ENCODE measurements at regions not wholly inside any gene's neighbourhood (a gene's known extent, or its start where the extent isn't known, plus 50 kb on each side); places are given as distances from the start of the nearest gene placed in this dataset.

- TF ChIP-seq CTCF (IDR thresholded peaks at IDR 0.05; ENCODE audit: poor library complexity, severe bottlenecking) = no peak
- H3K9me3 ChIP-seq (ENCODE audit: severe bottlenecking) = no peaks in the 10 kb centered on the region
- ATAC-seq (ENCODE audit: low read depth) (no peak), DNase-seq (ENCODE audit: low spot score) (no peak)
- H3K4me3 ChIP-seq (ENCODE audit: severe bottlenecking) = no peak overlapping the region
- no peak overlapping the region for H3K27ac ChIP-seq (ENCODE audit: poor library complexity, severe bottlenecking)
- no peaks in the 10 kb centered on the region for H3K27me3 ChIP-seq (ENCODE audit: insufficient read depth, poor library complexity, severe bottlenecking)
- no peaks in the 10 kb centered on the region for H3K4me1 ChIP-seq (ENCODE audit: insufficient read depth, poor library complexity, severe bottlenecking)
- no peaks in the 10 kb centered on the region for H3K36me3 ChIP-seq (ENCODE audit: low read depth)
Measured at GRCh38 chr10:70977625-70978024, 89.3 kb upstream of the PCBD1 start.

GRCh38 chr10:70978181-70978580, 89.8 kb upstream of the PCBD1 start:
- DNase-seq (ENCODE audit: low spot score) (no peak), ATAC-seq (ENCODE audit: low read depth) (no peak)
- Histone ChIP-seq H3K27ac (ENCODE audit: poor library complexity, severe bottlenecking) (no peak overlapping the region), H3K9me3 (ENCODE audit: severe bottlenecking) (no peaks in the 10 kb centered on the region), H3K4me1 (ENCODE audit: insufficient read depth, poor library complexity, severe bottlenecking) (no peaks in the 10 kb centered on the region), H3K4me3 (ENCODE audit: severe bottlenecking) (no peak overlapping the region), H3K36me3 (ENCODE audit: low read depth) (no peaks in the 10 kb centered on the region), H3K27me3 (ENCODE audit: insufficient read depth, poor library complexity, severe bottlenecking) (no peaks in the 10 kb centered on the region)
- TF ChIP-seq CTCF (IDR thresholded peaks at IDR 0.05; ENCODE audit: poor library complexity, severe bottlenecking) = no peak

GRCh38 chr10:70978816-70979480, 90.6 kb upstream of the PCBD1 start:
- no peak for ATAC-seq (ENCODE audit: low read depth)
- H3K27ac ChIP-seq (ENCODE audit: poor library complexity, severe bottlenecking) = no peak overlapping the region
- no peaks in the 10 kb centered on the region for H3K9me3 ChIP-seq (ENCODE audit: severe bottlenecking)
- H3K27me3 ChIP-seq (ENCODE audit: insufficient read depth, poor library complexity, severe bottlenecking) = no peaks in the 10 kb centered on the region
- H3K4me1 ChIP-seq (ENCODE audit: insufficient read depth, poor library complexity, severe bottlenecking) = no peaks in the 10 kb centered on the region
- no peak for DNase-seq (ENCODE audit: low spot score)
- H3K4me3 ChIP-seq (ENCODE audit: severe bottlenecking) = no peak overlapping the region
- no peak for TF ChIP-seq CTCF (IDR thresholded peaks at IDR 0.05; ENCODE audit: poor library complexity, severe bottlenecking)
- H3K36me3 ChIP-seq (ENCODE audit: low read depth) = no peaks in the 10 kb centered on the region

- no peaks in the 10 kb centered on the region for H3K9me3 ChIP-seq (ENCODE audit: severe bottlenecking)
- no peaks in the 10 kb centered on the region for H3K4me1 ChIP-seq (ENCODE audit: insufficient read depth, poor library complexity, severe bottlenecking)
- no peaks in the 10 kb centered on the region for H3K36me3 ChIP-seq (ENCODE audit: low read depth)
- H3K27ac ChIP-seq (ENCODE audit: poor library complexity, severe bottlenecking) = no peak overlapping the region
- no peak for DNase-seq (ENCODE audit: low spot score)
- TF ChIP-seq CTCF (IDR thresholded peaks at IDR 0.05; ENCODE audit: poor library complexity, severe bottlenecking) = no peak
- no peak for ATAC-seq (ENCODE audit: low read depth)
- H3K4me3 ChIP-seq (ENCODE audit: severe bottlenecking) = no peak overlapping the region
- H3K27me3 ChIP-seq (ENCODE audit: insufficient read depth, poor library complexity, severe bottlenecking) = no peaks in the 10 kb centered on the region
Measured at GRCh38 chr10:70980687-70981086, 92.3 kb upstream of the PCBD1 start.

GRCh38 chr10:70981171-70981836, 92.9 kb upstream of the PCBD1 start:
- no peaks in the 10 kb centered on the region for H3K36me3 ChIP-seq (ENCODE audit: low read depth)
- DNase-seq (ENCODE audit: low spot score) (no peak), ATAC-seq (ENCODE audit: low read depth) (no peak)
- no peaks in the 10 kb centered on the region for H3K9me3 ChIP-seq (ENCODE audit: severe bottlenecking)
- no peaks in the 10 kb centered on the region for H3K4me1 ChIP-seq (ENCODE audit: insufficient read depth, poor library complexity, severe bottlenecking)
- H3K27me3 ChIP-seq (ENCODE audit: insufficient read depth, poor library complexity, severe bottlenecking) = no peaks in the 10 kb centered on the region
- no peak overlapping the region for H3K4me3 ChIP-seq (ENCODE audit: severe bottlenecking)
- TF ChIP-seq CTCF (IDR thresholded peaks at IDR 0.05; ENCODE audit: poor library complexity, severe bottlenecking) = no peak
- no peak overlapping the region for H3K27ac ChIP-seq (ENCODE audit: poor library complexity, severe bottlenecking)

Measured in RWPE2 (cell line).